Loucy (cell line): ENCODE measurements at regions not wholly inside any gene's neighbourhood (a gene's known extent, or its start where the extent isn't known, plus 50 kb on each side); places are given as distances from the start of the nearest gene placed in this dataset.

Source experiments
- CTCF ChIP-seq: fragments of 200-600 bp; sonication (generic); conservative IDR thresholded peaks from 2 replicates; pipeline ENCODE4 v1.5.1; 2014; ENCODE audit warnings: mild to moderate bottlenecking, antibody characterized with exemption, low read length
- EZH2phosphoT487 ChIP-seq: fragments of 200-600 bp; IDR thresholded peaks from 2 replicates; pipeline ENCODE4 v1.6.1; 2018; ENCODE audit warnings: antibody characterized with exemption, mild to moderate bottlenecking, moderate library complexity, borderline replicate concordance

GRCh38 chr13:104163866-104164630, 1097.8 kb upstream of the SLC10A2 start:
- TF ChIP-seq CTCF (no peak), EZH2phosphoT487 (no peak)
